Smooth muscle cell (in vitro differentiated cells): ENCODE measurements at regions not wholly inside any gene's neighbourhood (a gene's known extent, or its start where the extent isn't known, plus 50 kb on each side); places are given as distances from the start of the nearest gene placed in this dataset.
"Not testable (repeated sequence)": the region's sequence is repeated elsewhere in the genome, so short reads cannot be mapped to it uniquely, and the experiment has no call there.

Experiments
- DNase-seq: peaks from one replicate; lab custom pipeline; 2025; ENCODE audit not compliant: unreplicated experiment; lab: John Stamatoyannopoulos, UW
- H2AFZ ChIP-seq: fragments of 200-600 bp; sonication (generic); 2 replicates; pipeline ENCODE4 v1.6.0; 2016; ENCODE audit warnings: antibody characterized with exemption, low read depth, mild to moderate bottlenecking
- H3F3A ChIP-seq: fragments of 200-600 bp; sonication (generic); 2 replicates; pipeline ENCODE4 v1.6.0; 2017; ENCODE audit warnings: antibody characterized with exemption, low read depth
- H3K27ac ChIP-seq: fragments of 200-600 bp; sonication (generic); 2 replicates; pipeline ENCODE4 v1.5.1; 2016; ENCODE audit warnings: low read depth, mild to moderate bottlenecking
- H3K27me3 ChIP-seq: fragments of 200-600 bp; sonication (generic); 2 replicates; pipeline ENCODE4 v1.6.1; 2016; ENCODE audit warnings: low read depth, mild to moderate bottlenecking
- H3K36me3 ChIP-seq: fragments of 200-600 bp; sonication (generic); 2 replicates; pipeline ENCODE4 v1.5.1; 2016; ENCODE audit warnings: low read depth
- H3K4me1 ChIP-seq: fragments of 200-600 bp; sonication (generic); 2 replicates; pipeline ENCODE4 v1.5.1; 2016; ENCODE audit warnings: low read depth
- H3K4me2 ChIP-seq: fragments of 200-600 bp; sonication (generic); 2 replicates; pipeline ENCODE4 v1.6.0; 2016; ENCODE audit warnings: mild to moderate bottlenecking
- H3K4me3 ChIP-seq: fragments of 200-600 bp; sonication (generic); 2 replicates; pipeline ENCODE4 v1.5.1; 2016; ENCODE audit warnings: mild to moderate bottlenecking
- H3K79me2 ChIP-seq: fragments of 200-600 bp; sonication (generic); 2 replicates; pipeline ENCODE4 v1.6.0; 2016; ENCODE audit warnings: low read depth, mild to moderate bottlenecking
- H3K9ac ChIP-seq: fragments of 200-600 bp; sonication (generic); 2 replicates; pipeline ENCODE4 v1.6.0; 2016; ENCODE audit warnings: low read depth
- H3K9me3 ChIP-seq: fragments of 200-600 bp; sonication (generic); replicated peaks from 2 replicates; pipeline ENCODE4 v1.5.1; 2016; ENCODE audit warnings: low read depth
- H4K20me1 ChIP-seq: fragments of 200-600 bp; sonication (generic); 2 replicates; pipeline ENCODE4 v1.6.0; 2016; ENCODE audit warnings: low read depth
- CTCF ChIP-seq: fragments of 200-600 bp; sonication (generic); IDR thresholded peaks from 2 replicates; pipeline ENCODE4 v1.5.1; 2017; ENCODE audit warnings: borderline replicate concordance, mild to moderate bottlenecking, antibody characterized with exemption; ENCODE audit not compliant: insufficient read depth, poor library complexity, severe bottlenecking
- WGBS: methylation state at CpG from one replicate; pipeline ENCODE4 v1.1.7; 2016; ENCODE audit warnings: low lambda C conversion rate; 5-methylcytosine and 5-hydroxymethylcytosine counted together

GRCh38 chr10:44577533-44577932 is 192.6 kb upstream of the CXCL12 start:
- Histone ChIP-seq H3K36me3 (no peaks in the 10 kb centered on the region), H3K27ac (no peak overlapping the region), H3K9ac (no peak overlapping the region), H3K4me3 (no peak overlapping the region), H2AFZ (no peak overlapping the region), H3K4me2 (no peak overlapping the region), H4K20me1 (no peaks in the 10 kb centered on the region), H3K4me1 (no peaks in the 10 kb centered on the region), H3K9me3 (no peaks in the 10 kb centered on the region), H3F3A (no peaks in the 10 kb centered on the region), H3K27me3 (peaks cover 16% of the 10 kb centered on the region), H3K79me2 (no peaks in the 10 kb centered on the region)
- no peak for TF ChIP-seq CTCF
- no peak for DNase-seq
- 97% methylated on average over 3 of the region's 3 CpGs for WGBS

- Histone ChIP-seq H3K4me1 (no peaks in the 10 kb centered on the region), H3K36me3 (no peaks in the 10 kb centered on the region), H2AFZ (no peak overlapping the region), H3K4me2 (no peak overlapping the region), H3K9ac (no peak overlapping the region), H3K79me2 (no peaks in the 10 kb centered on the region), H3K9me3 (no peaks in the 10 kb centered on the region), H3K4me3 (no peak overlapping the region), H3K27ac (no peak overlapping the region), H3F3A (no peaks in the 10 kb centered on the region), H3K27me3 (peaks cover 16% of the 10 kb centered on the region), H4K20me1 (no peaks in the 10 kb centered on the region)
- WGBS: 96% methylated on average over 1 of the region's 1 CpG
- no peak for DNase-seq
- no peak for TF ChIP-seq CTCF
Observed at GRCh38 chr10:44578271-44578670, 193.4 kb upstream of the CXCL12 start.

- H3K27ac ChIP-seq, H3K36me3 ChIP-seq, H3K4me1 ChIP-seq, H3K9me3 ChIP-seq, DNase-seq, H3F3A ChIP-seq, H3K79me2 ChIP-seq, H3K9ac ChIP-seq, H3K4me3 ChIP-seq, H2AFZ ChIP-seq, H4K20me1 ChIP-seq, H3K4me2 ChIP-seq: not testable (repeated sequence)
- WGBS: 87% methylated on average over 1 of the region's 1 CpG
- peaks cover 16% of the 10 kb centered on the region for H3K27me3 ChIP-seq
Observed at GRCh38 chr10:44578963-44579362, 194.1 kb upstream of the CXCL12 start.

GRCh38 chr10:44581996-44582395 is 197.1 kb upstream of the CXCL12 start:
- no peak overlapping the region for H3K27ac ChIP-seq
- no peak for DNase-seq
- H3K27me3 ChIP-seq: peaks cover 11% of the 10 kb centered on the region
- whole genome bisulfite sequencing: 92% methylated on average over 8 of the region's 8 CpGs
- H3K4me3 ChIP-seq: no peak overlapping the region
- no peak overlapping the region for H3K4me2 ChIP-seq
- H3K9me3 ChIP-seq: no peaks in the 10 kb centered on the region
- no peaks in the 10 kb centered on the region for H3K4me1 ChIP-seq
- no peak overlapping the region for H3K9ac ChIP-seq
- no peak for TF ChIP-seq CTCF
- no peaks in the 10 kb centered on the region for H3K36me3 ChIP-seq
- no peaks in the 10 kb centered on the region for H4K20me1 ChIP-seq
- no peaks in the 10 kb centered on the region for H3F3A ChIP-seq
- no peak overlapping the region for H2AFZ ChIP-seq
- H3K79me2 ChIP-seq: no peaks in the 10 kb centered on the region
